OCI-LY3 (cell line): ENCODE measurements at regions not wholly inside any gene's neighbourhood (a gene's known extent, or its start where the extent isn't known, plus 50 kb on each side); places are given as distances from the start of the nearest gene placed in this dataset.

Source experiments
- CTCF ChIP-seq: fragments of 200-600, 300-600 bp; sonication (generic); IDR thresholded peaks from 2 replicates; pipeline ENCODE4 v1.5.1; 2014; ENCODE audit warnings: antibody characterized with exemption, low read length, low read depth
- EZH2phosphoT487 ChIP-seq: fragments of 200-600 bp; shearing (Covaris generic); IDR thresholded peaks from 2 replicates; pipeline ENCODE4 v1.6.1; 2018; ENCODE audit warnings: antibody characterized with exemption, mixed run types, low read depth

GRCh38 chr1:219120624-219121544 is 52.8 kb upstream of the LYPLAL1 start:
- TF ChIP-seq CTCF (no peak), EZH2phosphoT487 (no peak)
